ENCODE measurements at regions not wholly inside any gene's neighbourhood (a gene's known extent, or its start where the extent isn't known, plus 50 kb on each side); places are given as distances from the start of the nearest gene placed in this dataset.

DNA sequence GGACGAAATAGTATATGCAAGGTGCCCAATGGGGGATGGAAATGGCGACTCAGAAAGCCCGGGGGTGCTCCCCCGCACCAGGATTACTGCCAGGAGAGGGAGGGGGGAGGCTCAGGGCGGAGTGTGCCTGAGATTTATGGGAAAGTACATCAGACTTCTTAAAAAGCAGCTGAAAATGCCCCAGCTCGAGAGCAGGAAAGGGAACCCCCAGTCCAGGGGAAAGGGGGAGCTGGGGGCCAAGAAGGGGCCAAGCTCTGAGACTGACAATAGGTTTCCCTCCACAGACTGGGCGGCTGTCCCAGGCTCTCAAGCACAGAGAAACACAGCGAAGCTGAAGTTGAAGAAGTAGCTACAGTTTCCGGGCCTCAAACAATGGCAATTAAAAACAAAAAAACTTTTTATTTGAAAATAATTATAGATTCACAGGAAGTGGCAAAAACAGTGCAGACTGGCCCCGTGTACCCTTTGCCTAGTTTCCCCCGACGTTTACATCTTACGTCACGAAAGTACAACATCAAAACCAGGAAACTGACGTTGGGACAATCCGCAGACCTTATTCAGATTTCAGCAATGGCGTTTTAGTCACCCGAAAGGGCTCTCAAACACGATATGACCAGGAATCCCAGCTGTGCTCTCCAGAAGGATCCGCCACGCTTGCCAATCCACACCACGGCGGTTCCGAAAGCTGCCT lies 83.9 kb upstream of the FGFR2 start:
- TF ChIP-seq CTCF (IDR thresholded peaks at IDR 0.05) (no peak), POLR2AphosphoS5 (IDR thresholded peaks at IDR 0.05) (no peak)
